ENCODE measurements at regions not wholly inside any gene's neighbourhood (a gene's known extent, or its start where the extent isn't known, plus 50 kb on each side); places are given as distances from the start of the nearest gene placed in this dataset.
A peak's percentile ranks its signal among the peaks of the same experiment; 100 is the strongest.

DNA sequence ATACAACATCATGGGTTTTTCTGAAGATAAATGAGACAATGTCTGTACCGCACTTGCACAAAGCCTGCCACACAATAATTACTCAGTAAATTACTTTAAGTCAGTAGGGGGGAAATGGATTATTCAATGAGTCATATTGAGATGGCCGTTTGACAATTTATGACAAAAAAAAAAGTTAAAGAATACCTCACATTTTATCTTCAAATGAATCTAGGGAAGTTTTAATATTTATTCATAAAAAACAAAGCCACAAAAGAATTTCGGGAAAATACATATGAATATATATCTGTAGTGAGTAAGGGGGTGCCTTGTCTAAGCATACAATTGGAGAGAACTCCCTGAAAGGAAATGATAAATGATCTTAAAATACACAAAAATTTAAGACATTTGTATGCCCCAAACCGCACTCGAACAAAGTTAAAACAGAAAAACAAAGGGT lies 197.0 kb upstream of the SLC7A11 start:
- Histone ChIP-seq H3K4me3 (replicated peaks in 1 of 3; ENCODE audit: insufficient read depth in 1 of 3, low read depth in 1 of 3, low read length in 3 of 3) (peak overlapping the region in 1 of 3 experiments; percentile 17), H3K79me2 (ENCODE audit: control insufficient read depth, insufficient read depth, low read length) (no peaks in the 10 kb centered on the region), H3K9me1 (replicated peaks; ENCODE audit: control insufficient read depth, extremely low read depth, insufficient read depth, low read length) (no peaks in the 10 kb centered on the region), H3K9me3 (replicated peaks; ENCODE audit: control insufficient read depth, insufficient read depth, low read length) (no peaks in the 10 kb centered on the region), H2AFZ (ENCODE audit: low read depth, low read length) (peak overlapping the region; percentile 54), H3K36me3 (ENCODE audit: control insufficient read depth in 2 of 2, extremely low read depth in 1 of 2, insufficient read depth in 2 of 2, low read length in 2 of 2) (no peaks in the 10 kb centered on the region), H3K4me1 (ENCODE audit: control insufficient read depth, extremely low read depth, insufficient read depth, low read length) (peaks cover 19% of the 10 kb centered on the region), H4K20me1 (replicated peaks; ENCODE audit: control insufficient read depth, extremely low read depth, insufficient read depth, low read length) (no peaks in the 10 kb centered on the region), H3K9ac (replicated peaks; ENCODE audit: extremely low read depth, insufficient read depth, low read length) (peak overlapping the region; percentile 31), H3K27me3 (ENCODE audit: control insufficient read depth in 2 of 2, insufficient read depth in 2 of 2, low read length in 2 of 2) (no peaks in the 10 kb centered on the region), H3K27ac (ENCODE audit: insufficient read depth, low read depth, low read length) (peak overlapping the region; percentile 70), H3K4me2 (ENCODE audit: insufficient read depth, low read length) (peak overlapping the region; percentile 85)
- FAIRE-seq (no peak), DNase-seq (ENCODE audit: low read depth, low spot score) (peak; percentile 60)
- peak; percentile 63 for TF ChIP-seq FOS (IDR thresholded peaks at IDR 0.05; ENCODE audit: borderline replicate concordance, insufficient read depth, low read length)
- no peak for TF ChIP-seq MYC (IDR thresholded peaks at IDR 0.05; ENCODE audit: low read depth, low read length)
- peak; percentile 15 for TF ChIP-seq GATA2 (IDR thresholded peaks at IDR 0.05; ENCODE audit: insufficient read depth, insufficient read length, low read depth, low read length)
- peak; percentile 57 for TF ChIP-seq JUN (IDR thresholded peaks at IDR 0.05; ENCODE audit: borderline replicate concordance, insufficient read depth, insufficient read length, low read depth)
- CTCF ChIA-PET, result no interaction called here
- POLR2A ChIA-PET, result no interaction called here
- dilution Hi-C loops (cut with MboI; ENCODE audit: extremely low pct_ligation_motif_present, low sequenced_read_pairs) (no loop called here), intact Hi-C loops (cut with micrococcal nuclease) (loop anchor here (1.0 kb wide), 3 partner anchors 9 to 197 kb away; partner anchors contain the start of gene SLC7A11)
- no TSS peak for BruUV-seq (replicated peaks)

GRCh38 chr4:138438608-138439007 lies 196.5 kb upstream of the SLC7A11 start:
- no peak overlapping the region for H3K4me3 ChIP-seq (replicated peaks in 1 of 3; ENCODE audit: insufficient read depth in 1 of 3, low read depth in 1 of 3, low read length in 3 of 3)
- H3K27me3 ChIP-seq (ENCODE audit: control insufficient read depth in 2 of 2, insufficient read depth in 2 of 2, low read length in 2 of 2), result no peaks in the 10 kb centered on the region
- FAIRE-seq, result no peak
- no peaks in the 10 kb centered on the region for H3K9me1 ChIP-seq (replicated peaks; ENCODE audit: control insufficient read depth, extremely low read depth, insufficient read depth, low read length)
- BruUV-seq (replicated peaks), result TSS peak; percentile 52
- no peaks in the 10 kb centered on the region for H3K79me2 ChIP-seq (ENCODE audit: control insufficient read depth, insufficient read depth, low read length)
- peak overlapping the region; percentile 70 for H3K27ac ChIP-seq (ENCODE audit: insufficient read depth, low read depth, low read length)
- H3K4me1 ChIP-seq (ENCODE audit: control insufficient read depth, extremely low read depth, insufficient read depth, low read length), result peaks cover 19% of the 10 kb centered on the region
- DNase-seq (ENCODE audit: low read depth, low spot score), result no peak
- H3K9ac ChIP-seq (replicated peaks; ENCODE audit: extremely low read depth, insufficient read depth, low read length), result no peak overlapping the region
- intact Hi-C loops (cut with micrococcal nuclease), result loop anchor here (1.0 kb wide), 3 partner anchors 10 to 196 kb away; partner anchors contain the start of gene SLC7A11
- ChIA-PET POLR2A (no interaction called here), CTCF (no interaction called here)
- no peaks in the 10 kb centered on the region for H3K36me3 ChIP-seq (ENCODE audit: control insufficient read depth in 2 of 2, extremely low read depth in 1 of 2, insufficient read depth in 2 of 2, low read length in 2 of 2)
- H3K4me2 ChIP-seq (ENCODE audit: insufficient read depth, low read length), result peak overlapping the region; percentile 85
- peak overlapping the region; percentile 54 for H2AFZ ChIP-seq (ENCODE audit: low read depth, low read length)
- dilution Hi-C loops (cut with MboI; ENCODE audit: extremely low pct_ligation_motif_present, low sequenced_read_pairs), result no loop called here
- H4K20me1 ChIP-seq (replicated peaks; ENCODE audit: control insufficient read depth, extremely low read depth, insufficient read depth, low read length), result no peaks in the 10 kb centered on the region
- no peaks in the 10 kb centered on the region for H3K9me3 ChIP-seq (replicated peaks; ENCODE audit: control insufficient read depth, insufficient read depth, low read length)
- no peak for TF ChIP-seq EZH2 (IDR thresholded peaks at IDR 0.05; ENCODE audit: borderline replicate concordance, low read depth, low read length, severe bottlenecking)
